Endodermal cell (in vitro differentiated cells): ENCODE measurements at regions not wholly inside any gene's neighbourhood (a gene's known extent, or its start where the extent isn't known, plus 50 kb on each side); places are given as distances from the start of the nearest gene placed in this dataset.
"Not testable (repeated sequence)": the region's sequence is repeated elsewhere in the genome, so short reads cannot be mapped to it uniquely, and the experiment has no call there.

Source experiments
- DNase-seq: peaks from one replicate; pipeline ENCODE4 v3.0.0-alpha.2; 2017
- H3K27ac ChIP-seq: 2 replicates; pipeline ENCODE4 v1.5.1; 2013; ENCODE audit warnings: mild to moderate bottlenecking, low read depth, low read length, moderate library complexity
- H3K27me3 ChIP-seq: 2 replicates; pipeline ENCODE4 v1.6.1; 2013; ENCODE audit warnings: mild to moderate bottlenecking, low read length, moderate library complexity; ENCODE audit not compliant: insufficient read depth, control insufficient read depth, poor library complexity, severe bottlenecking
- H3K36me3 ChIP-seq: 2 replicates; pipeline ENCODE4 v1.7.0; 2013; ENCODE audit warnings: mild to moderate bottlenecking, low read length, moderate library complexity; ENCODE audit not compliant: control insufficient read depth, insufficient read depth
- H3K4me1 ChIP-seq: one replicate; pipeline ENCODE4 v1.7.0; 2013; ENCODE audit warnings: low read length; ENCODE audit not compliant: control insufficient read depth, insufficient read depth
- H3K4me3 ChIP-seq: 2 replicates; pipeline ENCODE4 v1.5.1; 2013; ENCODE audit warnings: mild to moderate bottlenecking, low read length, moderate library complexity
- H3K9ac ChIP-seq: 2 replicates; pipeline ENCODE4 v1.6.1; 2013; ENCODE audit warnings: mild to moderate bottlenecking, low read length, moderate library complexity; ENCODE audit not compliant: poor library complexity, severe bottlenecking; ENCODE audit errors: extremely low read depth
- H3K9me3 ChIP-seq: 2 replicates; pipeline ENCODE4 v1.6.1; 2013; ENCODE audit warnings: mild to moderate bottlenecking, low read length, moderate library complexity; ENCODE audit not compliant: control insufficient read depth
- H3K27ac Mint-ChIP-seq: 2 replicates; pipeline ENCODE4 v1.8.0; 2020; ENCODE audit warnings: mixed read lengths
- H3K27me3 Mint-ChIP-seq: 2 replicates; pipeline ENCODE4 v1.8.0; 2021; ENCODE audit warnings: mild to moderate bottlenecking, mixed read lengths; ENCODE audit not compliant: insufficient read depth
- H3K36me3 Mint-ChIP-seq: 2 replicates; pipeline ENCODE4 v1.8.0; 2020; ENCODE audit warnings: low read depth, mixed read lengths
- H3K4me1 Mint-ChIP-seq: 2 replicates; pipeline ENCODE4 v1.8.0; 2020; ENCODE audit warnings: mixed read lengths
- H3K4me3 Mint-ChIP-seq: 2 replicates; pipeline ENCODE4 v1.8.0; 2020; ENCODE audit warnings: mild to moderate bottlenecking, moderate library complexity, mixed read lengths
- H3K9me3 Mint-ChIP-seq: 2 replicates; pipeline ENCODE4 v1.8.0; 2020; ENCODE audit warnings: mild to moderate bottlenecking, mixed read lengths
- WGBS, 2 experiments: methylation state at CpG; one replicate each; pipeline versions ENCODE4 v1.1.5 to v1.1.7; 2013; ENCODE audit warnings: missing lambda C conversion rate in 2 of 2, mixed read lengths in 1 of 2; ENCODE audit not compliant: insufficient coverage in 1 of 2, insufficient read length in 1 of 2; 5-methylcytosine and 5-hydroxymethylcytosine counted together
- TF ChIP-seq, protein P1 (sequence below): fragments of 200-600 bp; sonication (generic); conservative IDR thresholded peaks from 2 replicates; pipeline ENCODE4 v1.5.0; 2021; ENCODE audit warnings: antibody characterized with exemption, mild to moderate bottlenecking

DNA sequence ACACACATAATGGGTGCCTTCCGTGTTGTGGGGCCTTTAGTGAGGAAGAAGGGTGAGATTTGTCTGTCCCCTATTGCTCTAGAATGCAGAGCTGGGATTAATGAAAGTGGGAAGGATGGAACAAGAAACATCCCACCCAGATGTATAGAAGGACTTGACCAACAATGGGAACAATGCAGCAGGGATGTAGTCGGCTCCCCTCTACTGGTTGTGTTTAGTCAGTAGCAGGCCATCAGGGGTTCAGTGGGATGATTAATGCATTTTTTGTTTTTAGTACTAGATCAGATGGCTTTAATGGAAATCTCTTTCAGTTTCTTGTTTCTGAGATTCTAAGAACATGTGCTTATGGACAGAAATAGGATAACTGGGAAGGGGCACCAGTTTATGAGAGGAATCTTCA lies 156.0 kb upstream of the ROPN1 start:
- H3K9me3 Mint-ChIP-seq: no peaks in the 10 kb centered on the region
- H3K4me1 Mint-ChIP-seq: no peaks in the 10 kb centered on the region
- H3K36me3 Mint-ChIP-seq: no peaks in the 10 kb centered on the region
- H3K4me3 Mint-ChIP-seq: no peak overlapping the region
- no peak for DNase-seq
- H3K27ac ChIP-seq: no peak overlapping the region
- H3K36me3 ChIP-seq: no peaks in the 10 kb centered on the region
- no peak overlapping the region for H3K27ac Mint-ChIP-seq
- TF ChIP-seq, protein P1, sequence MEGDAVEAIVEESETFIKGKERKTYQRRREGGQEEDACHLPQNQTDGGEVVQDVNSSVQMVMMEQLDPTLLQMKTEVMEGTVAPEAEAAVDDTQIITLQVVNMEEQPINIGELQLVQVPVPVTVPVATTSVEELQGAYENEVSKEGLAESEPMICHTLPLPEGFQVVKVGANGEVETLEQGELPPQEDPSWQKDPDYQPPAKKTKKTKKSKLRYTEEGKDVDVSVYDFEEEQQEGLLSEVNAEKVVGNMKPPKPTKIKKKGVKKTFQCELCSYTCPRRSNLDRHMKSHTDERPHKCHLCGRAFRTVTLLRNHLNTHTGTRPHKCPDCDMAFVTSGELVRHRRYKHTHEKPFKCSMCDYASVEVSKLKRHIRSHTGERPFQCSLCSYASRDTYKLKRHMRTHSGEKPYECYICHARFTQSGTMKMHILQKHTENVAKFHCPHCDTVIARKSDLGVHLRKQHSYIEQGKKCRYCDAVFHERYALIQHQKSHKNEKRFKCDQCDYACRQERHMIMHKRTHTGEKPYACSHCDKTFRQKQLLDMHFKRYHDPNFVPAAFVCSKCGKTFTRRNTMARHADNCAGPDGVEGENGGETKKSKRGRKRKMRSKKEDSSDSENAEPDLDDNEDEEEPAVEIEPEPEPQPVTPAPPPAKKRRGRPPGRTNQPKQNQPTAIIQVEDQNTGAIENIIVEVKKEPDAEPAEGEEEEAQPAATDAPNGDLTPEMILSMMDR: peak; percentile 12
- no peak overlapping the region for H3K9ac ChIP-seq
- no peaks in the 10 kb centered on the region for H3K4me1 ChIP-seq
- 67 to 92% methylated on average over 2 of the region's 2 CpGs for WGBS, 2 experiments
- no peak overlapping the region for H3K4me3 ChIP-seq
- H3K27me3 ChIP-seq: no peaks in the 10 kb centered on the region
- no peaks in the 10 kb centered on the region for H3K9me3 ChIP-seq
- peaks cover 3% of the 10 kb centered on the region for H3K27me3 Mint-ChIP-seq

DNA sequence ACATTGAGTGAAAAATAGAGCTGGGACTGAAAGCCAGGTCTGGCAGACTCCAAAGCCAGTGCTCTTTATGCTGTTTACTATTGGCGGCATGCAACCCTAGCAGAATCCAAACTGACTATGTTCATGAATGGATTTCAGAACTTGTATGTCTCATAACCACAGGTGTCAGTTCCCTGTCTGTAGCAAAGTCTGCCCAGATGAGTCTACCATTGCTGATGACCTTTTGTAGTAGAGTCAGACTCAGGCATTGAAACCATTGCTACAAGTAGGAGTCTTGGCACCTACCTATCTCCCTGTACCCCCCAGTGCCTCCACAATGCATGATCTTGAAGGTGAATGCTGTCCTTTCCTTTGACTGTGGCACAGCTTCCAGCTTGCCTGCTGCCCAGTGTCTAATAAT lies 157.2 kb upstream of the ROPN1 start:
- Histone ChIP-seq H3K27me3 (no peaks in the 10 kb centered on the region), H3K36me3 (no peaks in the 10 kb centered on the region), H3K27ac (no peak overlapping the region), H3K4me3 (no peak overlapping the region), H3K9me3 (no peaks in the 10 kb centered on the region), H3K4me1 (no peaks in the 10 kb centered on the region), H3K9ac (no peak overlapping the region)
- TF ChIP-seq, protein P1: no peak
- WGBS, 2 experiments: 98 to 100% methylated on average over 1 of the region's 1 CpG
- H3K27me3 Mint-ChIP-seq: peaks cover under 1% of the 10 kb centered on the region
- H3K4me1 Mint-ChIP-seq: peaks cover 2% of the 10 kb centered on the region
- no peaks in the 10 kb centered on the region for H3K36me3 Mint-ChIP-seq
- no peak overlapping the region for H3K4me3 Mint-ChIP-seq
- no peaks in the 10 kb centered on the region for H3K9me3 Mint-ChIP-seq
- DNase-seq: peak; percentile 5
- no peak overlapping the region for H3K27ac Mint-ChIP-seq

DNA sequence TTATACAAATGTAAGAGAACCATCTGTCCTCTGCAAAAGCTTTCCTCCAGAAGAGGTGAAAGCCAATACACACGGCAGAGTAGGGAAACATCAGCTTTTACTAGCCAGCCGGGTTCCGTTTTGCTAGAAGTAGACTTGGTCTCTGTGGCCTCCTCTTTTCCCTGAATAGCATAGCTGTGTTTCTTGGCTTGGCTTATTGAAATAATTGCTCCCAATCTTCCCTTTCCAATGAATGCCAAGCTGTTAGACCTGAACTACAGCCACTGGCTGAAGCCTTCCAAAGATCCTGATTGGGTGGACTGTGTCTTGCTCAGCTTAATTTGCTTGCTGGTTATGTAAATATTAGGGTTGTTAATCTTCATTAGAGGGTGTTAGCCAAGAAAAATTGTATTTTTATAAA lies 157.8 kb upstream of the ROPN1 start:
- 92 to 100% methylated on average over 2 to 3 of the region's 3 CpGs for WGBS, 2 experiments

DNA sequence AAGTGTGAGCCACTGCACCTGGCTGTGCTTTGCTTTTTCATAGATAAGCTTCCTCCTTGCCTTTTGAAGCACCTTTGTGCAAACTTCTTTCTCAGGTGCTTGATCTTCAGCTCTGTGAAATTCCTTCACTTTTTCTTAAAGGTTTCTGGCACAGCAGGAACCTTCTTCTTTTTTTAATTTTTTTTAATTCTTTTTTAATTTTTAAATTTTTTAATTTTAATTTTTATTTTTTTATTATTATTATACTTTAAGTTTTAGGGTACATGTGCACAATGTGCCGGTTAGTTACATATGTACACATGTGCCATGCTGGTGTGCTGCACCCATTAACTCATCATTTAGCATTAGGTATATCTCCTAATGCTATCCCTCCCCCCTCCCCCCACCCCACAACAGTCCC lies 161.0 kb upstream of the ROPN1 start:
- H3K27me3 ChIP-seq, DNase-seq: not testable (repeated sequence)

More for the DNA sequence above, 157.8 kb upstream of the ROPN1 start:
- Histone ChIP-seq H3K27ac (no peak overlapping the region), H3K36me3 (no peaks in the 10 kb centered on the region), H3K9ac (no peak overlapping the region), H3K9me3 (no peaks in the 10 kb centered on the region), H3K4me3 (no peak overlapping the region), H3K27me3 (no peaks in the 10 kb centered on the region), H3K4me1 (no peaks in the 10 kb centered on the region)
- H3K4me1 Mint-ChIP-seq: peaks cover 2% of the 10 kb centered on the region
- H3K36me3 Mint-ChIP-seq: no peaks in the 10 kb centered on the region
- H3K9me3 Mint-ChIP-seq: no peaks in the 10 kb centered on the region
- no peaks in the 10 kb centered on the region for H3K27me3 Mint-ChIP-seq
- TF ChIP-seq, protein P1: no peak
- H3K4me3 Mint-ChIP-seq: no peak overlapping the region
- DNase-seq: peak; percentile 8
- H3K27ac Mint-ChIP-seq: no peak overlapping the region

More for the DNA sequence above, 161.0 kb upstream of the ROPN1 start:
- H3K4me1 ChIP-seq, H3K4me3 ChIP-seq, H3K4me3 Mint-ChIP-seq, H3K4me1 Mint-ChIP-seq, H3K9me3 ChIP-seq, H3K36me3 Mint-ChIP-seq, H3K9ac ChIP-seq, H3K27ac Mint-ChIP-seq, H3K27ac ChIP-seq, H3K36me3 ChIP-seq, H3K9me3 Mint-ChIP-seq, H3K27me3 Mint-ChIP-seq: not testable (repeated sequence)
- no CpG with 5 or more reads among the region's 1 CpG for WGBS, 2 experiments
